ENCODE measurements at regions not wholly inside any gene's neighbourhood (a gene's known extent, or its start where the extent isn't known, plus 50 kb on each side); places are given as distances from the start of the nearest gene placed in this dataset.
"Not testable (repeated sequence)": the region's sequence is repeated elsewhere in the genome, so short reads cannot be mapped to it uniquely, and the experiment has no call there.

GRCh38 chr5:145446412-145446811 is 388.7 kb downstream of the PRELID2 start:
- TF ChIP-seq CTCF (IDR thresholded peaks at IDR 0.05; ENCODE audit: extremely low read depth, missing control alignments), result no peak
- DNase-seq (ENCODE audit: low spot score), result no peak

- TF ChIP-seq CTCF (IDR thresholded peaks at IDR 0.05; ENCODE audit: extremely low read depth, missing control alignments), result no peak
- no peak for DNase-seq (ENCODE audit: low spot score)
These were observed 390.1 kb downstream of the PRELID2 start for GRCh38 chr5:145445027-145445426.

- TF ChIP-seq CTCF (IDR thresholded peaks at IDR 0.05; ENCODE audit: extremely low read depth, missing control alignments), result no peak
- DNase-seq (ENCODE audit: low spot score), result no peak
These were observed 391.2 kb downstream of the PRELID2 start for GRCh38 chr5:145443964-145444363.

- DNase-seq (ENCODE audit: low spot score), result no peak
- TF ChIP-seq CTCF (IDR thresholded peaks at IDR 0.05; ENCODE audit: extremely low read depth, missing control alignments), result no peak
These were observed 391.8 kb downstream of the PRELID2 start for GRCh38 chr5:145443366-145443765.

- not testable (repeated sequence) for DNase-seq (ENCODE audit: low spot score)
These were observed 392.5 kb downstream of the PRELID2 start for GRCh38 chr5:145442661-145443060.

- no peak for TF ChIP-seq CTCF (IDR thresholded peaks at IDR 0.05; ENCODE audit: extremely low read depth, missing control alignments)
- DNase-seq (ENCODE audit: low spot score), result no peak
These were observed 393.9 kb downstream of the PRELID2 start for GRCh38 chr5:145441228-145441627.

- no peak for TF ChIP-seq CTCF (IDR thresholded peaks at IDR 0.05; ENCODE audit: extremely low read depth, missing control alignments)
- DNase-seq (ENCODE audit: low spot score), result no peak
These were observed 397.5 kb downstream of the PRELID2 start for GRCh38 chr5:145437627-145438026.

GRCh38 chr5:145433077-145433476 is 402.1 kb downstream of the PRELID2 start:
- DNase-seq (ENCODE audit: low spot score), result no peak
- TF ChIP-seq CTCF (IDR thresholded peaks at IDR 0.05; ENCODE audit: extremely low read depth, missing control alignments), result no peak
